GM21447 (cell line): ENCODE measurements at regions not wholly inside any gene's neighbourhood (a gene's known extent, or its start where the extent isn't known, plus 50 kb on each side); places are given as distances from the start of the nearest gene placed in this dataset.
"Not testable (repeated sequence)": the region's sequence is repeated elsewhere in the genome, so short reads cannot be mapped to it uniquely, and the experiment has no call there.

ENCODE experiments used
- ATAC-seq: cut with Tn5 transposase; IDR thresholded peaks from one replicate; pipeline ENCODE4 v1.9.1; 2021; ENCODE audit not compliant: unreplicated experiment

DNA sequence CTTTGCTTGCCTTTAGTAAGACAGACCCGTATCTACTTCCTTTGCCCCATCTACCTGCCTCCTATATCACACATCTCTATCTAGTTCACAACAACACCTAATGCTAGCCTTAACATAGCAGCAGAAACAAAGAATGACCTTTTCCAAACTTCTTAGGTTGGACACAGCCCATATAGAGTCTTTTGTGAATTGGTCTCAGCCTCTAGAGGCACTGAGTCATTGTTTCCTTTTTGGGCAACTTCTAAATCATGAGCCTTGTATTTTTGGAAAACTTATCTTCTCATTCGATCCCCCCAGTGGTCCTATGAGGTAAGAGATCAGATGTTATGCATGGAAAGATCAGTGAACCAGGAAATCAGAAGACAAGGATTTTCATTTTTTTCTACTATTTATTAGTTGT lies 679.4 kb upstream of the USP24 start:
- ATAC-seq = no peak

GRCh38 chr1:55893155-55893554 lies 678.0 kb upstream of the USP24 start:
- no peak for ATAC-seq

DNA sequence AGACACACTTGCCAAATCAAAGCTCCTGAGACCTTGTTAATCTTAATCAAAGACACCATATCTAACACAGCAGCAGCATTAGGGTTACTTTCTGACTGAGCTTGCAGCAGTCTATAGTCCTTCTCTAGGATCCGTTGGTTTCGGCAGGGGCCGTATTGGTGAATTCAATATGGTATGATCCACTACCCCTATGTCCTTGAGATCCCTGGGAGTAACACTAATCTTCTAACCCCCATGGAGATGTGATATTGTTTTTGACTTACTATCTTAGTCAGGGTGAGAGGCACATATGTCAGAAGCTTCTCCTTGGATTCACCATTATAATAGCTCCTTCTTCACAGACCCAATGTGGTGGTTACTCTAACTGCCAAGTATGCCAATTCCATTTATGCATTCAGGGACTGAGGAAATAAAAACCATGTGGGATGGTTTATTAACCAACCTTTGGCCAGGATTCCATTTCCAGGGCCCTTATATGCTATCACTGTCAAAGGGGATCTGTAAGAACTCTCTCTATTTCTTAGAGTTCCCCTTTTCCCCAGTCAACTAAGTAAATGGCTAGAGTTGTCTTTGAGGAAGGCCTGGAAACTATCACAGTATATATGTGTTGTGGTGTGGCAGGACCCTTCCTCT lies 673.6 kb upstream of the USP24 start:
- no peak for ATAC-seq

GRCh38 chr1:55886856-55887712 lies 671.9 kb upstream of the USP24 start:
- no peak for ATAC-seq

GRCh38 chr1:55885619-55886018 lies 670.5 kb upstream of the USP24 start:
- ATAC-seq = no peak

DNA sequence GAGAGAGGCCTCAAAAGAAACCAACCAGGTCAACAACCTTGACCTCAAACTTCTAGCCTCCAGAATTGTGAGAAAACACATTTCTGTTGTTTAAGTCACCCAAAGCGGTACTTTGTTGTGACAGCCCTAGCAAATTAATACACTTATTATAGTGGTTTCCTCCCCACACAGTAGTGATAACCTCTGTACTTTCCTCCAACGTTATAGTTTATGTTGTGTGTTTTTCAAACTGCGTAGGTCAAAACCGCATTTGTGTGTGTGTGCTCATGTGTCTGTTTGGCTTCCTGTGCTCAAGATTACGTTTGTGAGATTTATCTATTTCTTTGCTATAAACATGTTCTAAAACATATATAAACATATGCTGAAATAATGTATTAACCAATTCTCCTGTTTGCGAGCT lies 667.8 kb upstream of the USP24 start:
- no peak for ATAC-seq

DNA sequence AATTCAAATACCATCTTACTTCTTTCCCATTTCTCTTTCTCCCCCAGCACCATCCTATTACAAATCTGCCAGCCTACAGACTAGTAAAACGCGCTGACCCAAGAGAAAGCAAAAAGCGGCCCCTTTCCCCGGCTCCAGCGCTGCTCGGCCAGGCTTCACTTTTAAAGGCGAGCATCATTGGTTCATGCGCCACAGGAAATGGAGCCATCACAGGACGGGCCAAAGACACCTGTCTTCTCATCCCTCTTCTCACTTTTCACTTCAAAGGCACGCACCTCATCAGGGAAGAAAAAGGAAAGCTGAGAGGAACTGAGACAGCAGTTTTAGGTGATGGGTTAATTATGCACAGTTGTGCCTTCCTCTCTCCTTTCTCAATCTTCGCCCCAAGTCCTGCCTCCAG lies 664.2 kb upstream of the USP24 start:
- no peak for ATAC-seq

DNA sequence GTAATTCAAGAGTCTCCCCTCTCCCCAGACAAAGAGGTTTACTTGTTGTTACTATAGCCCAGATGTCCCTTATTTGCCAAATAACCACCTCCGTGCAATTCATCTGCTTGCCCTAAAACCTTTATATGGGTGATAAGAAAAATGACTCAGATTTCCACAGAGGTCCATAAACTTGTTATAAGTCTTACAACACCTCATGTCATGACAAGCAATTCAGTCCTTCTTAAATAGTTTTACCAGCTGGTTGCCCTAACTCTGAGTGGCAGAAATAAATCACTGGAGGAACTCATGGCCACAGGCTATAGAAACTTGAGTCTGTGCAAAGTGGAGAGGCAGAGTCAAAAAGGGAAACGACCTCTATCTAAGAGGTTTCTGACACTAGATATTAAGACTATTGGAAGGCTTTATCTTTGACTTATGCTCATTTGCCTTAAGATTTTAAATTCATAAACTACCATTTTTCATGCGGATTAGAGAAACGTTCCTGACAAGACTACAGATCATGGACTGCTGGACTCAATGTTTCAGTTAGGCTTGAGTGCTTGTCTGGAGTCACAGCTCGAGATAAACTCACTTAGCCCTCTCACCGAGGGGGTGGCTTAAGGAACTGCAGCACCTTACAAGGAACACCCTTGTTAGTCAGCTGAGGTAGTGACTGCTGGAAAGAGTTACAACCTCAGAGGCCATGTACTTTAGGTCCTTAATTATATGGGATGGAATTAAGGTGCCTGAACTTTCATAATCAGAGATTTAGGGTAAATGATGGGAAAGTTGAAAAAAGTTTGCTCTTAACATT lies 662.5 kb upstream of the USP24 start:
- ATAC-seq = no peak

DNA sequence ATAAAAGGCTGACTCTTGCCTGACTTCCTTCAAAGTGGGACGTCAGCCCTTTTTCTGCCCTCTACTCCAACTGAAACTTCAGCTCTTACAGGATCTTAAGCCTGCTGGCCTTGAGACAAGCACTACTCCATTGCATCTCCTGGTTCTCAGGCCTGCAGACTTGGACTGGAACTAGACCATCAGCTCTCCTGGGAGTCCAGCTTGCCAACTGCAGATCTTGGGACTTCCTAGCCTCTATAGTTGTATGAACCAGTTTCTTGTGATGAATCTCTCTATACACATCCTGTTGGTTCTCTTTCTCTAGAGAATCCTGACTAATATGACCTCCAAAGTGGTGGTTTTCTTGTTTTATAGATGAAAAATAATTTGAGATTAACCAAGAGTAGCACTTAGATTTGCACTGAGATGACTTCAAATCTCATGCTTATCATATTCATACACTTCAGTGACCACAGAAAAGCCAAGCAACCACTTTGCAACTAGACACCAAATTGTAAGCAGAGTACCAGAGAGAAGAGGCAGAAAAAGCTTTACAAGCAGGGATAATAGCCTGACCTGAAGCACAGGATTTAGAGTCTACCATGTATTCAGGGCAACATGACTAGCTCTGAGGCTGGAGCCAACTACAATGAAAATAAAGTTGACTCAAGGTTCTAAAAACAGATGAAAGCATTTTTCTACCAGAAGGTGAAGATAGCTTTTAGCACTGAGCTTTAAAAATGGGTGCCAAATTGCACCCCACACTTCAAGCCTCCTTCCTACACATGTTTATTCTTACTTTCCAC lies 661.3 kb upstream of the USP24 start:
- no peak for ATAC-seq

DNA sequence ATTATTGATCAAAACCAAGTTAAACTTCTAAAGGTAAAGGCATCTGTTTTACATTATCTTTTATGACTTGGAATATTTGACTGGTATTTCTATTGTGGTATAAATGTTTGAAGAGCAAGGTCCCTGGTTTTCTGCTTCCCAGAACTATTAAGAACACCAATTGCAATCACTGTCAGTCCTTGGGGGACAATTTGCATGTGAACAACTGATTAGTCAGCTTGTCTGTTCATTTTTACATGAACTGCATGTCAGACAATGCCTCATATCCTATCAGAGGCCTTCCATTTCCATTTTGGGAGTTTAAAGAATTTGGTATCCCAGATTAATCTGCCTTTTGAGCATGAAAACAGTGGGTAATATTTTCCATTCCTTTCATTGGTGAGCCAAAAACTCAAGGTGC lies 654.9 kb upstream of the USP24 start:
- ATAC-seq = no peak

- ATAC-seq = no peak
Observed at GRCh38 chr1:55869065-55869464, 653.9 kb upstream of the USP24 start.

- no peak for ATAC-seq
Observed at GRCh38 chr1:55868026-55868425, 652.9 kb upstream of the USP24 start.

- ATAC-seq = no peak
Observed at GRCh38 chr1:55867304-55867843, 652.2 kb upstream of the USP24 start.

GRCh38 chr1:55865778-55866177 lies 650.6 kb upstream of the USP24 start:
- not testable (repeated sequence) for ATAC-seq

DNA sequence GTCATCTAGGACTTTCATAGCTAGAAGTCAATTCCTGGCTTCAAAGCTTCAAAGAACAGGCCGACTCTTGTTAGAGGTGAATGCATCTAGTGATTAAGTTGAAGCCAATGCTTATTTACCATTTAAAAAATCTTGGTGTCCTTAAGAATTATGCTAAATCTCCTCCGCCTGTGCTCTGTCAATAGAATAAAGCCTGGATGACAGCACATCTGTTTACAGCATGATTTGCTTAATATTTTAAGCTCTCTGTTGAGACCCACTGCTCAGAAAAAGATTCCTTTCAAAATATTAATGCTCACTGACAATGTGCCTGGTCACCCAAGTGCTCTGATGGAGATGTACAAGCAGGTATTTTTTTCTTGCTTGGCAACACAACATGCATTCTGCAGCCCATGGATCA lies 649.1 kb upstream of the USP24 start:
- no peak for ATAC-seq

DNA sequence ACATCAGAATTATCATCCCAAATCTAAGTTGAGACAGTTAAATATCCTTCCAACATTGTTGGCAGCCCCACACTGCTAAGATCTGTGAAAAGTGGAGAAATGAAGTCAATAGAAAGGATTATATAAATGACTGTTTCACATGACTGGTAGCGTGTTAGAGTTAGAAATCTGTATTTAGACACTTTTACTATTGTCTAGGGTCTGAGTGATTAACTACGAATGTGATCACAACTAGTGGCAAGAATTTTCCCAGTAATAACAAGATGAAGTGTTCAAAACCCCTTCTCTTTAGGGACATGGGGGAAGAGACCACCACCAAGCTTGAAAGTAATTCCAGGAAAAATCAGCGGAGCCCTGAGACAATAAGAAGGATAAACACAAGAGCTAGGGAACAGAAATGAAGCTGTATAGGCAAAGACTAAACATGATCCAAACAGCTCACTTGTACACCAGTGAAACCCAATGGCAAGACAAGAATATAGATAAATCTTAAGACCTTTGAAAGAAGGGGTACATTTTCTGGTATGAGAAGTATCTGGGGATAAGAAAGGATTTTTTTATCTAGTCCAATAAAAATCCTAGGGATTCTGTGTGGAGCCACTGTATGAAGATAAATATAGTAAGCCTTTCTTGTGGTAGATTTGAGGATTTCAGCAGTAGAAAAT lies 646.6 kb upstream of the USP24 start:
- no peak for ATAC-seq

DNA sequence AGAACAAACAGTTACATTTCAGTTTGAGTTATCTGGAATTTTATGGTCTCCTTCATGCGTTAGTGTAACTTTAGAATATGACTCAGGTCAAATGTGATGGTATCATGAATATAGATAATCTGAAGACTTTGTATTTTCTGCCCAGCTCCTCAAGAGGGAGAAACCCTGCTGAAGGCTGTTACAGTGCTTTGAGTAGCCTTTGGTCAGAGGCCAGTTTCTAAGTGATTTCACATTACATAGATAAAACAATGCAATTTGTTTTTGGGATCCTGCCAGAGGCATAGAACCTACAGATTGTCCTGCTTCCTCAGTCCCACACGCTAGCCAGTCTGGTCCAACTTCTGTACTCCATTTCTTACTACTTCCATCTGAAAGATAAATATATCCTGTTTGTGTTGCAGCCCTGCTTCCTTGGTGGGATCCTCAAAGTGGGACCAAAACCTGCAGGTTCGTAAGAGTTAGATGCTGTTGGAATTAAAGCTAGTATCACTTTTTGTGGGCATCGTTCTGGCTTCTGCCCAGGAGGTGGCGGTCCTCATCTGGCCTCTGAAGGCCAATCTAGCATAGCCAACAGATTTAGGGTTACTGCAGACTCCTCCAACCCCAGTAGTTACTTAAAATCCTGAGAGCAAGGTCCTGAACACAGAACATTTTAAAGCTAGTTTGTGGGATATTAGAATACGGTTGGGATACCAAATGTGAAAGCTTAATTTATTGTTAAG lies 645.8 kb upstream of the USP24 start:
- ATAC-seq = no peak

- ATAC-seq = no peak
Observed at GRCh38 chr1:55860326-55860725, 645.2 kb upstream of the USP24 start.

DNA sequence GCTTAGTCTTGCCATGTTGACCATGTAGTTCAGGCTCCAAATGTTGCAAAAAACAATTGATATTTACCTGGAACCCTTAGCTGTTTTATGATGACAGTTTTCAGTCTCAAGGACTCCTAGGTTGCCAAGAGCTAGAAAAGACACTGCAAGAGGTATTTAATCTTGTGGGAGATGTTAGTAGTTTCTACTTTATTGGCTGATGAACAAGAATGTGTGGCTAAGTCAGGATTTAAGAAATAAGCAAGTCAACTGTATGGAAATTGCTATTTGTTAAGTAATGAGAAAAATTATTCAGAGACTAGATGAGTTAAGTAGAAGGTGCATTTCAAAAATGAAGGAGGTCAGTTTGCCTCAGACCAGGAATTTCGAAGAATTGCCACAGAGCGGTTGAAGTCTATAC lies 639.7 kb upstream of the USP24 start:
- no peak for ATAC-seq

- ATAC-seq = no peak
Observed at GRCh38 chr1:55848906-55849305, 633.7 kb upstream of the USP24 start.
